ENCODE measurements at regions not wholly inside any gene's neighbourhood (a gene's known extent, or its start where the extent isn't known, plus 50 kb on each side); places are given as distances from the start of the nearest gene placed in this dataset.

DNA sequence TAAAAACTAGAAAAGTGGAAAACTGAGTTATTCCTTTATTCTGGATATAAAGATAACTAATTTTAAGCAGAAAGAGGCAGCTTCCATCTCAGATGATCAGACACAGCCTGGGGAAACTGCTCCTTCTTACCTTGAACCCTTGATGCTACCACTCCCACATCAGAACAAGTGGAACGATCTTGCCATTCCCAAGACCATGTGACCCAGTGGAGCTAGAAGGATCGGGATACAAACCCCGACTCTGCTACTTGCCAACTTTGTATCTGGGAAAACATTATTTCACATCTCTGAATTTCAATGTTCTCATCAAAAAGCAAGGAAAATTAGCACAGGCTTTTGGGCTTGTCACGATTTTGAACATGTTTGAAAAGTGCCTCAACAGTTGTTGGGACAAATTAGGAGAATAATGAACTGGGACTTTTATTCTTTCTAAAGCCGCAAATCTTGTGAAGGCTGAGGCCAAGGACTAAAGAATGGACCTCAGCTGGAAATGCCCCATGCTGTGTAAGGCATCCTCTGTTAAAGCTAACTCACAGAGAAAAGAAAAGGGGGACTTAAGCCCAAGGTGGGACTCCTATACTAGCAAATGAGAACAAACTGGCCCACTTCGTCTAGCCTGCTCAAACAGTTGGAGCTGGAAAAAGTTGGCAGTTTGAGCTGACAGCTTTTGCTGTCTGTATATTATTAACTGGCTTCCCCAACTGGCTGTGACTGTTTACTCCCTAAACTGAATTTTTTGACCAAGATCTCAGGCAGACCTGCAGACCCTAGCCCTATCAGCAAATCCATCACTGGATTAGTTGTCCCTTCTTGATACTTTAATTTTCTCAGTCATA lies 552.3 kb downstream of the EFNA5 start:
- TF ChIP-seq, protein P1, sequence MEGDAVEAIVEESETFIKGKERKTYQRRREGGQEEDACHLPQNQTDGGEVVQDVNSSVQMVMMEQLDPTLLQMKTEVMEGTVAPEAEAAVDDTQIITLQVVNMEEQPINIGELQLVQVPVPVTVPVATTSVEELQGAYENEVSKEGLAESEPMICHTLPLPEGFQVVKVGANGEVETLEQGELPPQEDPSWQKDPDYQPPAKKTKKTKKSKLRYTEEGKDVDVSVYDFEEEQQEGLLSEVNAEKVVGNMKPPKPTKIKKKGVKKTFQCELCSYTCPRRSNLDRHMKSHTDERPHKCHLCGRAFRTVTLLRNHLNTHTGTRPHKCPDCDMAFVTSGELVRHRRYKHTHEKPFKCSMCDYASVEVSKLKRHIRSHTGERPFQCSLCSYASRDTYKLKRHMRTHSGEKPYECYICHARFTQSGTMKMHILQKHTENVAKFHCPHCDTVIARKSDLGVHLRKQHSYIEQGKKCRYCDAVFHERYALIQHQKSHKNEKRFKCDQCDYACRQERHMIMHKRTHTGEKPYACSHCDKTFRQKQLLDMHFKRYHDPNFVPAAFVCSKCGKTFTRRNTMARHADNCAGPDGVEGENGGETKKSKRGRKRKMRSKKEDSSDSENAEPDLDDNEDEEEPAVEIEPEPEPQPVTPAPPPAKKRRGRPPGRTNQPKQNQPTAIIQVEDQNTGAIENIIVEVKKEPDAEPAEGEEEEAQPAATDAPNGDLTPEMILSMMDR (IDR thresholded peaks at IDR 0.05; ENCODE audit: extremely low read depth, insufficient read depth, missing control alignments) = no peak
- no peak for DNase-seq (ENCODE audit: low spot score)
- in situ Hi-C loops (cut with MboI; ENCODE audit: low pct_unique_long_range_greater_than_20kb, low sequenced_read_pairs, unreplicated experiment) = no loop called here

DNA sequence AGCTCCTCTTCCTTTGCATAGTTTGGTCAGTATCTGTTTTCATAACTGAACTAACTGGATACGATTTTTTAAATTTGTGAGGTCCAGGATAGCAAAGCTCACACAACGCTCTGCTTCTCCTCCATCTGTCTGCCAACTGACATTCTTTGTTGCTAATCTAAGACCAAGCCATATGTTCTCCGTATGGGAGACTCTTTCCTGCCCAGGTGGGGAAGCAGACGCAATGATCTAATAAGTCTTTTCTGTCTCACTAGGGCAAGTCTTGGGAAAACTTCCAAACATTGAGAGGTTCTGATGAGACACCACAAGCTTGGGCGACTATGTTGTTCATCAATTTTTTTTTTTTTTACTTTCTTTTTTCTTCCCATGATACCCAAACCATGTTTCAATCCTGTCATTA lies 558.5 kb downstream of the EFNA5 start:
- DNase-seq (ENCODE audit: low spot score) = no peak
- TF ChIP-seq, protein P1 (IDR thresholded peaks at IDR 0.05; ENCODE audit: extremely low read depth, insufficient read depth, missing control alignments) = no peak
- in situ Hi-C loops (cut with MboI; ENCODE audit: low pct_unique_long_range_greater_than_20kb, low sequenced_read_pairs, unreplicated experiment) = no loop called here

DNA sequence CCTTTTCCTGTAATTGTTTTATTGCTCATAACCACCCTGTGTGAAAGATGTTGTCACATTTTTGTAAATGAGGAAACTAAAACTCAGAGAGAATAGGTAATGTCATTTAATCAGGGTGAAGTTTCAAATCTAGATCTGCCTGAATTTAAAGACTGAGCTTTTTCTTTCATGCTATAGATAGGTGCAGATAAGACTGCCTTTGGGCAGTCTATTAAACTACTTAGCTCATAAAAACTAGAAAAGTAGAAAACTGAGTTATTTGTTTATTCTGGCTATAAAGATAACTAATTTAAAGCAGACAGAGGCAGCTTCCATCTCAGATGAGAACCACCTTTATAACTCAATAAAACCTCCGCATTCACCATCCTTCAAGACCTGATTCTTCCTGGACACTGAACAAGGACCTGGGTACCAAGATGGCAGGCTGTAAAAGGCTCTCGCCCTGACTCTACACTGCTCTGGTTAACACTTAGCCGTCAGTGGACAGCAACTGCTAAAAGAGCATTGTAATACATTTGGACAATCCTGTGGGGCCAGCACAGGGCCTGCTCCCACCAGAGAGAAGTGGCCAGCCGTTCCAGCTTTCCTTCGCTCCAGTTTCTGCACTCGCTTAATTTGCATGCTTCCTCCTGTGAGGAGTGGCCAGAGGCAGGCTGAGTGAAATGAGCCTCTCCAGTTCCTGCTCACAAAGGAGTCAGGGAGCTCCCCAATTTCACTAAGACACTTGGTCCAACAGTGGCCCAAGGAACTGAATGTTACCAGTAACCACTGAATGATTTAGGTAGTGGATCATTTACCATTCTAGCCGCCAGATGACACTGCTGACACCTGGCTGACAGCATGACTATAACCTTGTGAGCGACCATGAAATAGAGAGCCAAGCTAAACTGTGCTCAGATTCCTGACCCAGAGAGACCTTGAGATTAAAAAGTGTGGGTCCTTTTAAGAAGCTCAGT lies 566.4 kb downstream of the EFNA5 start:
- TF ChIP-seq, protein P1 (IDR thresholded peaks at IDR 0.05; ENCODE audit: extremely low read depth, insufficient read depth, missing control alignments) = peak; percentile 51
- in situ Hi-C loops (cut with MboI; ENCODE audit: low pct_unique_long_range_greater_than_20kb, low sequenced_read_pairs, unreplicated experiment) = no loop called here

DNA sequence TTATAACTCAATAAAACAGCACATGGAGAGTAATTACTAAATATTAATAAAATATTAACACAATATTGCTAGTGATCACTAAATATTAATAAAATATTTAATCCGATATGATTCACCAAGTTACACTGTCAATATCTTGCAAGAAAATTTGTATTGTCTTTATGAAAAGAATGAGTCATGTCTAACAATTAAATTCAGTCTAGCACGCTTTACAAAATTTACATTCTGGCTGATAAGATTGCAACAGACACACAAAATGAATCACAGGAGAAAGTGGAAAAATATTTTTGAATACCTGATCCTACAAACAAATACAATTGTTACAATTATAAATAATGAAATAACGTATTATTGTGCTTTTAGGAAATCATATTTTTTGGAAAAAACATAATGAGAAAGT lies 567.2 kb downstream of the EFNA5 start:
- DNase-seq (ENCODE audit: low spot score) = no peak
- in situ Hi-C loops (cut with MboI; ENCODE audit: low pct_unique_long_range_greater_than_20kb, low sequenced_read_pairs, unreplicated experiment) = no loop called here
- TF ChIP-seq, protein P1 (IDR thresholded peaks at IDR 0.05; ENCODE audit: extremely low read depth, insufficient read depth, missing control alignments) = no peak

More for the DNA sequence above, 566.4 kb downstream of the EFNA5 start:
- DNase-seq (ENCODE audit: low spot score) = no peak

DNA sequence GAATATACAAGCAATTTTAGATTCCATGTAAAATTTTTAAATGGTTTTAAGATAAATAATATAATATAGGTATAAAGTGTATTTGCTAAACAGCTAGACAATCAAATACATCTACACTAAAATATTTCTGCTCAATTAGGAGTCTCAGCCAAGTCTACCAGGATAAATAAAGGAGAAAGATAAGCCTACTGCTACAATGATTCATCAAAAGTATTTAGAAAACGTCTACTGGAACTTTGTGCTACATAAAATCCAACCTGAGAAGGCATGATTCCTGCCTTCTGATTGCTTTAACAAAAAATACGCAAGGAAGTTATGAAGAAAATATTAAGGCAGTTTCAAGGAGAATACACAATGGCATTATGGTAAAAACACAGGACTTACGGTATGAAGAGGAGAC lies 570.6 kb downstream of the EFNA5 start:
- TF ChIP-seq, protein P1 (IDR thresholded peaks at IDR 0.05; ENCODE audit: extremely low read depth, insufficient read depth, missing control alignments) = no peak
- in situ Hi-C loops (cut with MboI; ENCODE audit: low pct_unique_long_range_greater_than_20kb, low sequenced_read_pairs, unreplicated experiment) = no loop called here
- DNase-seq (ENCODE audit: low spot score) = no peak

DNA sequence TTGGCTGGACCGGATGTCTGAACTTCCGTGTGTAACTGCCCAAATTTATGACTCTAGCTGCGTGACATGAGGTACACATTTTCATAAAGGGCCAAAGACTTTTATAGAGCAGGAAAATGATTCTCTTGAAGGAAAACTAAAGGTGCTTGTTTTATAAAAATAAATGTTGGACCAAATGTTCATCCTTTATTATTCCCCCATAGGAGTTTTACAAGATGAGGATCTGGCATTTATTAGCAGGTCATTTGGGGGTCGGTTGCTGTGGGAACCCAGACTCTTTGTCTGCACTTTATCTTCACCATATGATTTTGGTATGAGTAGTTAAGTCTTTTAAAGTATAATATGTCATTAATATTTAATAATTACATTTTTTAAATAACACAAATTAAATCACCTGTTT lies 571.2 kb downstream of the EFNA5 start:
- in situ Hi-C loops (cut with MboI; ENCODE audit: low pct_unique_long_range_greater_than_20kb, low sequenced_read_pairs, unreplicated experiment) = no loop called here
- DNase-seq (ENCODE audit: low spot score) = no peak
- TF ChIP-seq, protein P1 (IDR thresholded peaks at IDR 0.05; ENCODE audit: extremely low read depth, insufficient read depth, missing control alignments) = no peak
